SK-N-SH treated with all-trans-retinoic acid at 6 μM for 48 hours (cell line): ENCODE measurements at regions not wholly inside any gene's neighbourhood (a gene's known extent, or its start where the extent isn't known, plus 50 kb on each side); places are given as distances from the start of the nearest gene placed in this dataset.

Source experiments
- ATAC-seq: fragments of 200-7000 bp; cut with Tn5 transposase; 3 replicates; pipeline ENCODE4 v1.9.1; 2020; ENCODE audit warnings: mild to moderate bottlenecking, moderate library complexity
- ARNTL ChIP-seq: fragments of 450-650 bp; formaldehyde crosslinking; IDR thresholded peaks from 2 replicates; pipeline ENCODE4 v1.5.0; 2020; ENCODE audit warnings: low read depth, mild to moderate bottlenecking, moderate library complexity, borderline replicate concordance
- BACH2 ChIP-seq: fragments of 250-450 bp; sonication (Bioruptor Pico); IDR thresholded peaks from 2 replicates; pipeline ENCODE4 v1.9.0; 2021; ENCODE audit warnings: mild to moderate bottlenecking, borderline replicate concordance
- CREB5 ChIP-seq: fragments of 250-450 bp; sonication (Bioruptor Pico); IDR thresholded peaks from 2 replicates; pipeline ENCODE4 v1.5.1; 2020; ENCODE audit warnings: low read depth, mild to moderate bottlenecking, moderate library complexity
- CSDC2 ChIP-seq: fragments of 250-450 bp; sonication (Bioruptor Pico); IDR thresholded peaks from 2 replicates; pipeline ENCODE4 v1.5.0; 2020; ENCODE audit warnings: mild to moderate bottlenecking, moderate library complexity
- CSRNP3 ChIP-seq: fragments of 250-450 bp; sonication (Bioruptor Pico); IDR thresholded peaks from 2 replicates; pipeline ENCODE4 v1.5.1; 2021; ENCODE audit warnings: mild to moderate bottlenecking, moderate library complexity
- ESRRG ChIP-seq: fragments of 250-450 bp; sonication (Bioruptor Pico); IDR thresholded peaks from 2 replicates; pipeline ENCODE4 v1.6.1; 2021; ENCODE audit warnings: mild to moderate bottlenecking
- GLIS3 ChIP-seq: fragments of 250-450 bp; sonication (Bioruptor Pico); IDR thresholded peaks from 2 replicates; pipeline ENCODE4 v1.5.0; 2020; ENCODE audit warnings: mild to moderate bottlenecking, moderate library complexity
- OSR1 ChIP-seq: fragments of 250-450 bp; sonication (Bioruptor Pico); IDR thresholded peaks from 2 replicates; pipeline ENCODE4 v1.8.0; 2022; ENCODE audit warnings: moderate library complexity, mild to moderate bottlenecking, inconsistent platforms
- PATZ1 ChIP-seq: fragments of 250-450 bp; sonication (Bioruptor Pico); IDR thresholded peaks from 2 replicates; pipeline ENCODE4 v1.8.0; 2020; ENCODE audit warnings: mild to moderate bottlenecking, moderate library complexity, borderline replicate concordance
- POU6F1 ChIP-seq: fragments of 250-450 bp; sonication (Bioruptor Pico); IDR thresholded peaks from 2 replicates; pipeline ENCODE4 v1.8.0; 2021; ENCODE audit warnings: low read depth, mild to moderate bottlenecking, moderate library complexity, borderline replicate concordance
- PPARA ChIP-seq: fragments of 250-450 bp; sonication (Bioruptor Pico); IDR thresholded peaks from 2 replicates; pipeline ENCODE4 v1.5.0; 2020; ENCODE audit warnings: mild to moderate bottlenecking, borderline replicate concordance
- RARB ChIP-seq: fragments of 250-450 bp; sonication (Bioruptor Pico); IDR thresholded peaks from 2 replicates; pipeline ENCODE4 v1.8.0; 2021; ENCODE audit warnings: mild to moderate bottlenecking, moderate library complexity
- TCF4 ChIP-seq: fragments of 250-450 bp; sonication (Bioruptor Pico); IDR thresholded peaks from 2 replicates; pipeline ENCODE4 v1.8.0; 2021; ENCODE audit warnings: mild to moderate bottlenecking, moderate library complexity, borderline replicate concordance
- TOX ChIP-seq: fragments of 250-450 bp; sonication (Bioruptor Pico); IDR thresholded peaks from 2 replicates; pipeline ENCODE4 v1.8.0; 2021; ENCODE audit warnings: mild to moderate bottlenecking, moderate library complexity, borderline replicate concordance
- TSHZ2 ChIP-seq: fragments of 250-450 bp; sonication (Bioruptor Pico); IDR thresholded peaks from 2 replicates; pipeline ENCODE4 v1.5.0; 2020; ENCODE audit warnings: mild to moderate bottlenecking, moderate library complexity
- ZFP3 ChIP-seq: fragments of 250-450 bp; sonication (Bioruptor Pico); IDR thresholded peaks from 2 replicates; pipeline ENCODE4 v1.5.0; 2020; ENCODE audit warnings: mild to moderate bottlenecking, moderate library complexity
- ZFP30 ChIP-seq: fragments of 450-650 bp; formaldehyde crosslinking; IDR thresholded peaks from 2 replicates; pipeline ENCODE4 v1.5.0; 2022; ENCODE audit warnings: mild to moderate bottlenecking, moderate library complexity
- ZNF565 ChIP-seq: fragments of 450-650 bp; formaldehyde crosslinking; conservative IDR thresholded peaks from 2 replicates; pipeline ENCODE4 v1.5.0; 2020; ENCODE audit warnings: low read depth, mild to moderate bottlenecking, moderate library complexity

GRCh38 chr5:74312746-74313145 lies 327.8 kb downstream of the ENC1 start (continued):
- TF ChIP-seq CSRNP3 (CRISPR knock-in tag), result no peak

GRCh38 chr5:74311961-74312360 lies 328.6 kb downstream of the ENC1 start:
- TF ChIP-seq OSR1 (CRISPR knock-in tag), result no peak
- no peak for ATAC-seq

- no peak for ATAC-seq
- TF ChIP-seq ZNF565 (CRISPR knock-in tag) (no peak), OSR1 (CRISPR knock-in tag) (no peak), TSHZ2 (peak; percentile 55; the same call in 1 of the 2 replicates), TCF4 (CRISPR knock-in tag) (peak; percentile 55; the same call in 1 of the 2 replicates), CSRNP3 (CRISPR knock-in tag) (no peak), ARNTL (CRISPR knock-in tag) (no peak), CSDC2 (CRISPR knock-in tag) (no peak), ESRRG (no peak), GLIS3 (CRISPR knock-in tag) (no peak), CREB5 (no peak), PPARA (CRISPR knock-in tag) (no peak), RARB (CRISPR knock-in tag) (no peak), ZFP30 (CRISPR knock-in tag) (no peak), TOX (CRISPR knock-in tag) (no peak), BACH2 (CRISPR knock-in tag) (no peak), POU6F1 (no peak), PATZ1 (CRISPR knock-in tag) (no peak), ZFP3 (CRISPR knock-in tag) (no peak)
Measured at GRCh38 chr5:74310997-74311930, 329.3 kb downstream of the ENC1 start.
